A549 (cell line): ENCODE measurements at regions not wholly inside any gene's neighbourhood (a gene's known extent, or its start where the extent isn't known, plus 50 kb on each side); places are given as distances from the start of the nearest gene placed in this dataset.

Experiments used
- ATAC-seq, 2 experiments: fragments of 200-7000 bp in 1 of 2; fragments of >200 bp in 1 of 2; cut with Nextera tagmentation in 1 of 2; cut with Tn5 transposase in 1 of 2; 3 replicates each; pipeline versions ENCODE4 v1.8.0 to v1.9.1; 2018 to 2020; ENCODE audit warnings: mild to moderate bottlenecking in 1 of 2, moderate library complexity in 1 of 2
- CTCF ChIA-PET: fragments of 300-600 bp; sonication (Branson Sonifier 250); formaldehyde crosslinking; extraction: SDS; loops from one replicate; lab custom pipeline; 2021; ENCODE audit warnings: antibody characterized with exemption, inconsistent platforms; lab: Yijun Ruan, JAX
- POLR2A ChIA-PET: fragments of 350-600 bp; formaldehyde crosslinking; extraction: SDS; loops from one replicate; lab custom pipeline; 2021; ENCODE audit warnings: antibody characterized with exemption, inconsistent platforms; lab: Yijun Ruan, JAX
- DNase-seq, 2 experiments: peaks; one replicate each; pipeline versions ENCODE4 v3.0.0 to v3.0.0-alpha.2; 2011 to 2016; ENCODE audit warnings: low read depth in 1 of 2, low spot score in 1 of 2
- FAIRE-seq: peaks from 2 replicates; lab custom pipeline; 2011; peaks lifted over from hg19 to GRCh38; lab: Jason Lieb, UNC
- H3K27ac ChIP-seq, 2 experiments: fragments of >200 bp; sonication (Bioruptor Twin); formaldehyde crosslinking; 3 replicates each; pipeline ENCODE4 v1.5.1; 2016 to 2017
- H3K4me1 ChIP-seq: fragments of >200 bp; sonication (Bioruptor Twin); formaldehyde crosslinking; 3 replicates; pipeline ENCODE4 v1.6.1; 2016
- H3K4me2 ChIP-seq: fragments of >200 bp; sonication (Bioruptor Twin); formaldehyde crosslinking; 3 replicates; pipeline ENCODE4 v1.6.1; 2016
- H3K4me3 ChIP-seq: fragments of >200 bp; sonication (Bioruptor Twin); formaldehyde crosslinking; 3 replicates; pipeline ENCODE4 v1.5.1; 2016
- H3K9me3 ChIP-seq: fragments of >200 bp; sonication (Bioruptor Twin); formaldehyde crosslinking; 3 replicates; pipeline ENCODE4 v1.6.1; 2016
- BHLHE40 ChIP-seq: IDR thresholded peaks from 2 replicates; pipeline ENCODE4 v1.6.1; 2012; ENCODE audit warnings: low read depth, low read length, inconsistent platforms
- CBX2 ChIP-seq: fragments of 200-600 bp; sonication (generic); IDR thresholded peaks from 2 replicates; pipeline ENCODE4 v1.6.1; 2016; ENCODE audit warnings: low read depth, mild to moderate bottlenecking, borderline replicate concordance
- CBX8 ChIP-seq: fragments of 200-600 bp; sonication (generic); IDR thresholded peaks from 2 replicates; pipeline ENCODE4 v1.6.1; 2016
- CHD4 ChIP-seq: fragments of 200-600 bp; sonication (generic); IDR thresholded peaks from 2 replicates; pipeline ENCODE4 v1.6.1; 2016; ENCODE audit warnings: antibody characterized with exemption, mild to moderate bottlenecking, borderline replicate concordance
- CTCF ChIP-seq: fragments of >200 bp; sonication (Bioruptor Twin); formaldehyde crosslinking; IDR thresholded peaks from 3 replicates; pipeline ENCODE4 v1.5.1; 2016
- E2F6 ChIP-seq: IDR thresholded peaks from 2 replicates; pipeline ENCODE4 v1.6.1; 2012; ENCODE audit warnings: low read depth, borderline replicate concordance
- EHMT2 ChIP-seq: fragments of 200-600 bp; sonication (generic); IDR thresholded peaks from 2 replicates; pipeline ENCODE4 v1.6.1; 2016; ENCODE audit warnings: antibody characterized with exemption, low read depth, mild to moderate bottlenecking, moderate library complexity
- EP300 ChIP-seq, 2 experiments: fragments of >200 bp; sonication (Bioruptor Twin); formaldehyde crosslinking; IDR thresholded peaks; 2 replicates in 1 of 2; 3 replicates in 1 of 2; pipeline ENCODE4 v1.6.1; 2016 to 2017
- FOXS1 ChIP-seq: fragments of 250-450 bp; sonication (Bioruptor Pico); IDR thresholded peaks from 2 replicates; pipeline ENCODE4 v1.5.0; 2020; ENCODE audit warnings: mild to moderate bottlenecking, moderate library complexity
- HDAC2 ChIP-seq: fragments of 200-600 bp; sonication (generic); IDR thresholded peaks from 2 replicates; pipeline ENCODE4 v1.6.1; 2016
- HES2 ChIP-seq: fragments of >200 bp; sonication (Bioruptor Twin); formaldehyde crosslinking; IDR thresholded peaks from 2 replicates; pipeline ENCODE4 v1.6.1; 2016
- HEYL ChIP-seq: fragments of 250-450 bp; sonication (Bioruptor Pico); IDR thresholded peaks from 2 replicates; pipeline ENCODE4 v1.8.0; 2021; ENCODE audit warnings: mild to moderate bottlenecking, moderate library complexity
- HOXB13 ChIP-seq: fragments of 250-450 bp; sonication (Bioruptor Pico); IDR thresholded peaks from 2 replicates; pipeline ENCODE4 v1.5.0; 2020; ENCODE audit warnings: low read depth, mild to moderate bottlenecking, moderate library complexity
- HOXB5 ChIP-seq: fragments of 250-450 bp; sonication (Bioruptor Pico); IDR thresholded peaks from 2 replicates; pipeline ENCODE4 v1.5.0; 2020; ENCODE audit warnings: mild to moderate bottlenecking, moderate library complexity
- JUN ChIP-seq, 2 experiments: fragments of >200 bp; sonication (Bioruptor Twin); formaldehyde crosslinking; IDR thresholded peaks; 2 replicates in 1 of 2; 3 replicates in 1 of 2; pipeline ENCODE4 v1.6.1; 2016 to 2017
- KDM5A ChIP-seq: fragments of 200-600 bp; sonication (generic); IDR thresholded peaks from 2 replicates; pipeline ENCODE4 v1.6.1; 2016; ENCODE audit warnings: antibody characterized with exemption, mild to moderate bottlenecking
- MYC ChIP-seq: IDR thresholded peaks from 2 replicates; pipeline ENCODE4 v1.6.1; 2012; ENCODE audit warnings: mild to moderate bottlenecking, inconsistent platforms, low read length, improper control_type of control experiment, borderline replicate concordance
- NPAS2 ChIP-seq: fragments of 250-450 bp; sonication (Bioruptor Pico); IDR thresholded peaks from 2 replicates; pipeline ENCODE4 v1.8.0; 2022; ENCODE audit warnings: mild to moderate bottlenecking, moderate library complexity, borderline replicate concordance
- NR3C1 ChIP-seq: fragments of >200 bp; sonication (Bioruptor Twin); formaldehyde crosslinking; IDR thresholded peaks from 3 replicates; pipeline ENCODE4 v1.6.1; 2017
- PBX3 ChIP-seq: IDR thresholded peaks from 2 replicates; pipeline ENCODE4 v1.6.1; 2012
- PHF8 ChIP-seq: fragments of 200-600 bp; sonication (generic); IDR thresholded peaks from 2 replicates; pipeline ENCODE4 v1.6.1; 2016; ENCODE audit warnings: low read depth, mild to moderate bottlenecking, antibody characterized with exemption, moderate library complexity, borderline replicate concordance
- RCOR1 ChIP-seq: fragments of 150-350 bp; IDR thresholded peaks from 2 replicates; pipeline ENCODE4 v1.6.1; 2014; ENCODE audit warnings: antibody characterized with exemption, low read length, low read depth
- REST ChIP-seq: fragments of 200-600 bp; sonication (generic); IDR thresholded peaks from 2 replicates; pipeline ENCODE4 v1.6.1; 2016; ENCODE audit warnings: antibody characterized with exemption, mild to moderate bottlenecking, moderate library complexity
- RFX5 ChIP-seq: fragments of 450-650 bp; IDR thresholded peaks from 2 replicates; pipeline ENCODE4 v1.7.1; 2014; ENCODE audit warnings: antibody characterized with exemption, mild to moderate bottlenecking, moderate library complexity
- RNF2 ChIP-seq: fragments of 200-600 bp; sonication (generic); IDR thresholded peaks from 2 replicates; pipeline ENCODE4 v1.6.1; 2016; ENCODE audit warnings: low read depth, mild to moderate bottlenecking, antibody characterized with exemption, moderate library complexity, borderline replicate concordance
- SREBF2 ChIP-seq: fragments of 450-650 bp; IDR thresholded peaks from 2 replicates; pipeline ENCODE4 v1.6.1; 2014; ENCODE audit warnings: mild to moderate bottlenecking, moderate library complexity
- ZFP36 ChIP-seq: fragments of 450-650 bp; IDR thresholded peaks from 2 replicates; pipeline ENCODE4 v1.6.1; 2014; ENCODE audit warnings: borderline replicate concordance; ENCODE audit not compliant: partially characterized antibody
- ZNF302 ChIP-seq: fragments of 250-450 bp; sonication (Bioruptor Pico); IDR thresholded peaks from 2 replicates; pipeline ENCODE4 v1.9.0; 2021; ENCODE audit warnings: inconsistent platforms, mild to moderate bottlenecking, moderate library complexity
- ZSCAN20 ChIP-seq: fragments of 250-450 bp; sonication (Bioruptor Pico); IDR thresholded peaks from 2 replicates; pipeline ENCODE4 v1.8.0; 2022; ENCODE audit warnings: mild to moderate bottlenecking, moderate library complexity
- WGBS: methylation state at CpG from one replicate; pipeline ENCODE4 v1.1.6; 2017; ENCODE audit errors: missing lambda C conversion rate; 5-methylcytosine and 5-hydroxymethylcytosine counted together

- Histone ChIP-seq H3K4me3 (no peak overlapping the region), H3K27ac (no peak overlapping the region), H3K4me1 (peaks cover 10% of the 10 kb centered on the region; the same call in 1 of the 3 replicates), H3K4me2 (no peak overlapping the region), H3K9me3 (peaks cover 15% of the 10 kb centered on the region)
- no peak for FAIRE-seq
- no peak for ATAC-seq
- ChIA-PET CTCF (interaction anchor here (1.0 kb wide), 1 partner anchor 34 kb away, joined by 3 read pairs; no protein-coding TSS in a partner anchor), POLR2A (no interaction called here)
- WGBS = 72% methylated on average over 4 of the region's 4 CpGs
- TF ChIP-seq MYC = no peak
- TF ChIP-seq RFX5 = no peak
- TF ChIP-seq REST = no peak
- no peak for TF ChIP-seq CHD4
- TF ChIP-seq E2F6 = no peak
- no peak for TF ChIP-seq EHMT2
- no peak for TF ChIP-seq CTCF
- no peak for TF ChIP-seq HEYL (CRISPR knock-in tag)
- TF ChIP-seq CBX8 = no peak
- TF ChIP-seq PBX3 = no peak
- TF ChIP-seq PHF8 = no peak
- TF ChIP-seq HDAC2 = no peak
- TF ChIP-seq HOXB5 (CRISPR knock-in tag) = no peak
- no peak for TF ChIP-seq HOXB13 (CRISPR knock-in tag)
- no peak for TF ChIP-seq JUN (IDR thresholded peaks at IDR 0.05)
- TF ChIP-seq NR3C1 = no peak
- no peak for TF ChIP-seq SREBF2
- TF ChIP-seq ZNF302 = no peak
- no peak for TF ChIP-seq NPAS2 (CRISPR knock-in tag)
- no peak for DNase-seq
These were observed 71.0 kb downstream of the MYEOV start for GRCh38 chr11:69364921-69365320.

- peaks cover 10% of the 10 kb centered on the region; the same call in 1 of the 3 replicates for H3K4me1 ChIP-seq
- TF ChIP-seq CBX8 (no peak), RCOR1 (no peak), HOXB13 (CRISPR knock-in tag) (no peak), BHLHE40 (no peak), ZSCAN20 (CRISPR knock-in tag) (no peak), KDM5A (no peak), EP300 (IDR thresholded peaks at IDR 0.05) (no peak), HOXB5 (CRISPR knock-in tag) (no peak), FOXS1 (CRISPR knock-in tag) (no peak), HEYL (CRISPR knock-in tag) (no peak), HES2 (no peak), CBX2 (no peak), PHF8 (no peak), ZNF302 (no peak), RNF2 (no peak), ZFP36 (no peak)
- TF ChIP-seq, all 56 proteins: peak for 0
- ChIA-PET CTCF (interaction anchor here (1.0 kb wide), 1 partner anchor 33 kb away, joined by 3 read pairs; no protein-coding TSS in a partner anchor), POLR2A (no interaction called here)
- FAIRE-seq (no peak), DNase-seq (no peak), ATAC-seq (no peak)
- WGBS = 86% methylated on average over 4 of the region's 4 CpGs
- Histone ChIP-seq H3K4me3 (no peak overlapping the region), H3K4me2 (no peak overlapping the region), H3K27ac (no peak overlapping the region), H3K9me3 (peaks cover 10% of the 10 kb centered on the region)
These were observed 71.6 kb downstream of the MYEOV start for GRCh38 chr11:69365558-69365957.
